Liver (tissue), 8 donors: ENCODE measurements at regions not wholly inside any gene's neighbourhood (a gene's known extent, or its start where the extent isn't known, plus 50 kb on each side); places are given as distances from the start of the nearest gene placed in this dataset.

Source experiments
- DNase-seq: peaks from one replicate; pipeline ENCODE4 v3.0.0-alpha.2; 2017; ENCODE audit warnings: low spot score
- H3K27ac ChIP-seq, 2 donors: one replicate each; pipeline ENCODE4 v1.7.0; 2013; ENCODE audit warnings: inconsistent platforms in 2 of 2, low read length in 2 of 2, control low read depth in 1 of 2, low read depth in 1 of 2, mild to moderate bottlenecking in 1 of 2
- H3K27me3 ChIP-seq, 4 donors: one replicate each; pipeline versions ENCODE4 v1.6.1 to v1.7.0; 2013; ENCODE audit warnings: low read length in 3 of 4, inconsistent platforms in 1 of 4, mild to moderate bottlenecking in 1 of 4, moderate library complexity in 1 of 4; ENCODE audit not compliant: control insufficient read depth in 4 of 4, insufficient read depth in 4 of 4
- H3K36me3 ChIP-seq, 4 donors: one replicate each; pipeline versions ENCODE4 v1.6.1 to v1.7.0; 2013; ENCODE audit warnings: low read length in 3 of 4, mild to moderate bottlenecking in 3 of 4, low read depth in 1 of 4, moderate library complexity in 1 of 4; ENCODE audit not compliant: control insufficient read depth in 4 of 4, insufficient read depth in 3 of 4
- H3K4me1 ChIP-seq, 4 donors: one replicate each; pipeline versions ENCODE4 v1.6.1 to v1.7.0; 2013; ENCODE audit warnings: low read length in 3 of 4, mild to moderate bottlenecking in 3 of 4, moderate library complexity in 1 of 4; ENCODE audit not compliant: control insufficient read depth in 4 of 4, insufficient read depth in 4 of 4
- H3K4me3 ChIP-seq, 3 donors: one replicate each; pipeline versions ENCODE4 v1.6.1 to v1.7.0; 2013; ENCODE audit warnings: low read length in 3 of 3, control low read depth in 1 of 3, low read depth in 1 of 3, mild to moderate bottlenecking in 1 of 3
- H3K9ac ChIP-seq, 2 donors: one replicate each; pipeline ENCODE4 v1.7.0; 2013; ENCODE audit warnings: low read length in 2 of 2, mild to moderate bottlenecking in 2 of 2, moderate library complexity in 2 of 2, control low read depth in 1 of 2, low read depth in 1 of 2
- H3K9me3 ChIP-seq, 4 donors: one replicate each; pipeline versions ENCODE4 v1.6.1 to v1.7.0; 2013; ENCODE audit warnings: low read length in 3 of 4; ENCODE audit not compliant: control insufficient read depth in 4 of 4
- EGR1 ChIP-seq, 2 donors: IDR thresholded peaks; 2 replicates each; pipeline ENCODE4 v1.6.1; 2016 to 2018; ENCODE audit warnings: antibody characterized with exemption in 2 of 2, low read depth in 2 of 2
- FOXA1 ChIP-seq: IDR thresholded peaks from 2 replicates; pipeline ENCODE4 v1.6.1; 2016; ENCODE audit warnings: antibody characterized with exemption
- FOXA2 ChIP-seq: IDR thresholded peaks from 2 replicates; pipeline ENCODE4 v1.6.1; 2016; ENCODE audit warnings: antibody characterized with exemption
- GABPA ChIP-seq, 2 donors: IDR thresholded peaks in 1 of 2; conservative IDR thresholded peaks in 1 of 2; 2 replicates each; pipeline ENCODE4 v1.6.1; 2016; ENCODE audit warnings: antibody characterized with exemption in 2 of 2, mild to moderate bottlenecking in 1 of 2, moderate library complexity in 1 of 2
- HNF4A ChIP-seq, 2 donors: conservative IDR thresholded peaks; 2 replicates each; pipeline ENCODE4 v1.6.1; 2016; ENCODE audit warnings: antibody characterized with exemption in 2 of 2, mild to moderate bottlenecking in 2 of 2
- HNF4G ChIP-seq: IDR thresholded peaks from 2 replicates; pipeline ENCODE4 v1.6.1; 2016; ENCODE audit warnings: antibody characterized with exemption
- JUND ChIP-seq, 2 donors: IDR thresholded peaks; 2 replicates each; pipeline ENCODE4 v1.6.1; 2016; ENCODE audit warnings: antibody characterized with exemption in 2 of 2
- NR2F2 ChIP-seq: IDR thresholded peaks from 2 replicates; pipeline ENCODE4 v1.6.1; 2016; ENCODE audit warnings: antibody characterized with exemption
- RAD21 ChIP-seq, 2 donors: IDR thresholded peaks; 2 replicates each; pipeline ENCODE4 v1.6.1; 2016; ENCODE audit warnings: antibody characterized with exemption in 2 of 2, mild to moderate bottlenecking in 2 of 2
- RXRA ChIP-seq, 2 donors: IDR thresholded peaks; 2 replicates each; pipeline ENCODE4 v1.6.1; 2017 to 2018; ENCODE audit warnings: antibody characterized with exemption in 2 of 2, mild to moderate bottlenecking in 1 of 2
- SP1 ChIP-seq: IDR thresholded peaks from 2 replicates; pipeline ENCODE4 v1.6.1; 2018; ENCODE audit warnings: antibody characterized with exemption, mild to moderate bottlenecking
- TAF1 ChIP-seq: conservative IDR thresholded peaks from 2 replicates; pipeline ENCODE4 v1.6.1; 2016; ENCODE audit warnings: antibody characterized with exemption, mild to moderate bottlenecking
- YY1 ChIP-seq: IDR thresholded peaks from 2 replicates; pipeline ENCODE4 v1.6.1; 2016; ENCODE audit warnings: antibody characterized with exemption, mild to moderate bottlenecking
- WGBS: extraction: QIAGEN DNeasy Blood & Tissue Kit; methylation state at CpG from one replicate; pipeline ENCODE4 v1.1.7; 2013; 5-methylcytosine and 5-hydroxymethylcytosine counted together
- TF ChIP-seq, protein P1 (sequence below): IDR thresholded peaks from 2 replicates; pipeline ENCODE4 v1.6.1; 2016; ENCODE audit warnings: antibody characterized with exemption
- TF ChIP-seq, protein P2 (sequence below): IDR thresholded peaks from 2 replicates; pipeline ENCODE4 v1.6.1; 2016; ENCODE audit warnings: antibody characterized with exemption, mild to moderate bottlenecking
- TF ChIP-seq, protein P3 (sequence below): IDR thresholded peaks from 2 replicates; pipeline ENCODE4 v1.6.1; 2016; ENCODE audit warnings: antibody characterized with exemption
- TF ChIP-seq, protein P4 (sequence below): fragments of 150-350 bp; IDR thresholded peaks from 2 replicates; pipeline ENCODE4 v1.5.1; 2017; ENCODE audit warnings: improper control_type of control experiment, low read depth, low read length; ENCODE audit not compliant: missing input control
- donor health status: healthy.
- donor health status: healthy.
- donor health status: healthy.
- donor health status: healthy.
- donor health status: healthy.

DNA sequence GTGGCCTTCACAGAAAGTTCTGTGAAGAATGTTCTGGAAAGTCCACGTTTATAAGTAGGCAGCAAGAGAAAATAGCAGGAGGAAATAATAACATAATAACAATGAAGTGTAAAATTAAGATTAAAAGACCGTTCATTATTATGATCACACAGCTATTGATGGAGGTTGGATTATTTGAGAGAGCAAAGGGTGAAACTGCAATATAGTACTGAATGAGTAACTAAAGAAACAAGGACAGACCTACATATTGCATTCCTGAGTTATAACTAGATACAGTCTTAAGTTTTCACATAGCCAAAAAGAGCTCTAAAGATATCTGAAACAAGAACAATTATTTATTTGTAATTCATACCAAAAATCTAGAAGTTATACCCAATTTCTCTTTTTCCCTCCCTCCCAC, 122.9 kb upstream of the TMEM164 start:
- TF ChIP-seq JUND (IDR thresholded peaks at IDR 0.05) (no peak), FOXA2 (no peak), YY1 (no peak), RXRA (IDR thresholded peaks at IDR 0.05) (no peak), NR2F2 (no peak), HNF4A (conservative IDR thresholded peaks at IDR 0.05) (no peak), SP1 (no peak), EGR1 (IDR thresholded peaks at IDR 0.05; ENCODE audit: low read depth in 2 of 2) (no peak), RAD21 (IDR thresholded peaks at IDR 0.05) (no peak), HNF4G (no peak), TAF1 (no peak), GABPA (IDR thresholded peaks at IDR 0.05 in 1 of 2, conservative IDR thresholded peaks at IDR 0.05 in 1 of 2) (no peak), FOXA1 (no peak)
- TF ChIP-seq, protein P1, sequence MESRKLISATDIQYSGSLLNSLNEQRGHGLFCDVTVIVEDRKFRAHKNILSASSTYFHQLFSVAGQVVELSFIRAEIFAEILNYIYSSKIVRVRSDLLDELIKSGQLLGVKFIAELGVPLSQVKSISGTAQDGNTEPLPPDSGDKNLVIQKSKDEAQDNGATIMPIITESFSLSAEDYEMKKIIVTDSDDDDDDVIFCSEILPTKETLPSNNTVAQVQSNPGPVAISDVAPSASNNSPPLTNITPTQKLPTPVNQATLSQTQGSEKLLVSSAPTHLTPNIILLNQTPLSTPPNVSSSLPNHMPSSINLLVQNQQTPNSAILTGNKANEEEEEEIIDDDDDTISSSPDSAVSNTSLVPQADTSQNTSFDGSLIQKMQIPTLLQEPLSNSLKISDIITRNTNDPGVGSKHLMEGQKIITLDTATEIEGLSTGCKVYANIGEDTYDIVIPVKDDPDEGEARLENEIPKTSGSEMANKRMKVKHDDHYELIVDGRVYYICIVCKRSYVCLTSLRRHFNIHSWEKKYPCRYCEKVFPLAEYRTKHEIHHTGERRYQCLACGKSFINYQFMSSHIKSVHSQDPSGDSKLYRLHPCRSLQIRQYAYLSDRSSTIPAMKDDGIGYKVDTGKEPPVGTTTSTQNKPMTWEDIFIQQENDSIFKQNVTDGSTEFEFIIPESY = no peak
- TF ChIP-seq, protein P2, sequence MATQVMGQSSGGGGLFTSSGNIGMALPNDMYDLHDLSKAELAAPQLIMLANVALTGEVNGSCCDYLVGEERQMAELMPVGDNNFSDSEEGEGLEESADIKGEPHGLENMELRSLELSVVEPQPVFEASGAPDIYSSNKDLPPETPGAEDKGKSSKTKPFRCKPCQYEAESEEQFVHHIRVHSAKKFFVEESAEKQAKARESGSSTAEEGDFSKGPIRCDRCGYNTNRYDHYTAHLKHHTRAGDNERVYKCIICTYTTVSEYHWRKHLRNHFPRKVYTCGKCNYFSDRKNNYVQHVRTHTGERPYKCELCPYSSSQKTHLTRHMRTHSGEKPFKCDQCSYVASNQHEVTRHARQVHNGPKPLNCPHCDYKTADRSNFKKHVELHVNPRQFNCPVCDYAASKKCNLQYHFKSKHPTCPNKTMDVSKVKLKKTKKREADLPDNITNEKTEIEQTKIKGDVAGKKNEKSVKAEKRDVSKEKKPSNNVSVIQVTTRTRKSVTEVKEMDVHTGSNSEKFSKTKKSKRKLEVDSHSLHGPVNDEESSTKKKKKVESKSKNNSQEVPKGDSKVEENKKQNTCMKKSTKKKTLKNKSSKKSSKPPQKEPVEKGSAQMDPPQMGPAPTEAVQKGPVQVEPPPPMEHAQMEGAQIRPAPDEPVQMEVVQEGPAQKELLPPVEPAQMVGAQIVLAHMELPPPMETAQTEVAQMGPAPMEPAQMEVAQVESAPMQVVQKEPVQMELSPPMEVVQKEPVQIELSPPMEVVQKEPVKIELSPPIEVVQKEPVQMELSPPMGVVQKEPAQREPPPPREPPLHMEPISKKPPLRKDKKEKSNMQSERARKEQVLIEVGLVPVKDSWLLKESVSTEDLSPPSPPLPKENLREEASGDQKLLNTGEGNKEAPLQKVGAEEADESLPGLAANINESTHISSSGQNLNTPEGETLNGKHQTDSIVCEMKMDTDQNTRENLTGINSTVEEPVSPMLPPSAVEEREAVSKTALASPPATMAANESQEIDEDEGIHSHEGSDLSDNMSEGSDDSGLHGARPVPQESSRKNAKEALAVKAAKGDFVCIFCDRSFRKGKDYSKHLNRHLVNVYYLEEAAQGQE = no peak
- TF ChIP-seq, protein P3, sequence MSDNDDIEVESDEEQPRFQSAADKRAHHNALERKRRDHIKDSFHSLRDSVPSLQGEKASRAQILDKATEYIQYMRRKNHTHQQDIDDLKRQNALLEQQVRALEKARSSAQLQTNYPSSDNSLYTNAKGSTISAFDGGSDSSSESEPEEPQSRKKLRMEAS = no peak
- TF ChIP-seq, protein P4, sequence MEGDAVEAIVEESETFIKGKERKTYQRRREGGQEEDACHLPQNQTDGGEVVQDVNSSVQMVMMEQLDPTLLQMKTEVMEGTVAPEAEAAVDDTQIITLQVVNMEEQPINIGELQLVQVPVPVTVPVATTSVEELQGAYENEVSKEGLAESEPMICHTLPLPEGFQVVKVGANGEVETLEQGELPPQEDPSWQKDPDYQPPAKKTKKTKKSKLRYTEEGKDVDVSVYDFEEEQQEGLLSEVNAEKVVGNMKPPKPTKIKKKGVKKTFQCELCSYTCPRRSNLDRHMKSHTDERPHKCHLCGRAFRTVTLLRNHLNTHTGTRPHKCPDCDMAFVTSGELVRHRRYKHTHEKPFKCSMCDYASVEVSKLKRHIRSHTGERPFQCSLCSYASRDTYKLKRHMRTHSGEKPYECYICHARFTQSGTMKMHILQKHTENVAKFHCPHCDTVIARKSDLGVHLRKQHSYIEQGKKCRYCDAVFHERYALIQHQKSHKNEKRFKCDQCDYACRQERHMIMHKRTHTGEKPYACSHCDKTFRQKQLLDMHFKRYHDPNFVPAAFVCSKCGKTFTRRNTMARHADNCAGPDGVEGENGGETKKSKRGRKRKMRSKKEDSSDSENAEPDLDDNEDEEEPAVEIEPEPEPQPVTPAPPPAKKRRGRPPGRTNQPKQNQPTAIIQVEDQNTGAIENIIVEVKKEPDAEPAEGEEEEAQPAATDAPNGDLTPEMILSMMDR = no peak
- WGBS = 81% methylated on average over 2 of the region's 2 CpGs
- Histone ChIP-seq H3K9me3 (no peaks in the 10 kb centered on the region), H3K36me3 (no peaks in the 10 kb centered on the region), H3K27me3 (peaks cover 0 to 10% (median 0%) of the 10 kb centered on the region in 4 donors), H3K27ac (no peak overlapping the region), H3K4me3 (no peak overlapping the region), H3K4me1 (peaks cover 0 to 8% (median 7%) of the 10 kb centered on the region in 4 donors), H3K9ac (no peak overlapping the region)
- DNase-seq = no peak

DNA sequence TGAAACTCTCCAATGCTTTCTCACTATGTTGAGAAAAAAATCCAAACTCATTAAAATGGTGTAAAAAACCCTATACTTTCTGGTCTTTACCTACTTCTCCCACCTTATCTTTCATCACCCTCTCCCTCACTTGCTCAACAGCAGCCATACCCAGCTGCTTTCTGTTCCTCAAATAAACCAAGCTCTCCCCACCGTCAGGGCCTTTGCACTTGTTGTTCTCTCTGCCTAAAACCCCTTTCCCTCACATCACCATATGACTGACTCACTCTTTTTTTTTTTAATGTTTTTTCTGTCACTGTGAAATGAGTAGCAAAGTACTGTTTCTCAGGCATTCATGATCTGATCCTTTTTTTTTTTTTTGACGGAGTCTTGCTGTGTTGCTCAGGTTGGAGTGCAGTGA, 122.3 kb upstream of the TMEM164 start:
- 88% methylated on average over 2 of the region's 2 CpGs for WGBS
- H3K27ac ChIP-seq = no peak overlapping the region
- H3K9ac ChIP-seq = no peak overlapping the region
- H3K27me3 ChIP-seq = peaks cover 0 to 10% (median 0%) of the 10 kb centered on the region in 4 donors
- H3K4me3 ChIP-seq = no peak overlapping the region
- peaks cover 0 to 8% (median 7%) of the 10 kb centered on the region in 4 donors for H3K4me1 ChIP-seq
- no peaks in the 10 kb centered on the region for H3K9me3 ChIP-seq
- no peaks in the 10 kb centered on the region for H3K36me3 ChIP-seq
- no peak for DNase-seq
- TF ChIP-seq SP1 = no peak
- no peak for TF ChIP-seq HNF4G
- TF ChIP-seq EGR1 (IDR thresholded peaks at IDR 0.05; ENCODE audit: low read depth in 2 of 2) = no peak
- TF ChIP-seq TAF1 = no peak
- no peak for TF ChIP-seq HNF4A (conservative IDR thresholded peaks at IDR 0.05)
- no peak for TF ChIP-seq FOXA1
- TF ChIP-seq, protein P1 = no peak
- TF ChIP-seq GABPA (IDR thresholded peaks at IDR 0.05 in 1 of 2, conservative IDR thresholded peaks at IDR 0.05 in 1 of 2) = no peak
- TF ChIP-seq RAD21 (IDR thresholded peaks at IDR 0.05) = no peak
- TF ChIP-seq, protein P4 = no peak
- TF ChIP-seq FOXA2 = no peak
